K562 (cell line): ENCODE measurements at regions not wholly inside any gene's neighbourhood (a gene's known extent, or its start where the extent isn't known, plus 50 kb on each side); places are given as distances from the start of the nearest gene placed in this dataset.

Experiments used
- ATAC-seq: fragments of 200-7000 bp; cut with Tn5 transposase; 3 replicates; pipeline ENCODE4 v1.9.1; 2020; ENCODE audit warnings: moderate library complexity
- BruUV-seq: library from RNA; stranded (reverse); fragments of 400-500 nt; replicated peaks from 2 replicates; lab custom pipeline; 2021; lab: Mats Ljungman, UMichigan
- CTCF ChIA-PET: fragments of 300-600 bp; formaldehyde crosslinking; extraction: SDS; loops from one replicate; lab custom pipeline; 2021; ENCODE audit warnings: low intra/inter-chr PET ratio; lab: Yijun Ruan, JAX
- POLR2A ChIA-PET: fragments of 300-600, 350-650 bp; sonication (Branson Sonifier 250); formaldehyde crosslinking; extraction: SDS; loops from one replicate; lab custom pipeline; 2021; ENCODE audit warnings: antibody characterized with exemption, inconsistent platforms; lab: Yijun Ruan, JAX
- DNase-seq, 4 experiments: peaks; one replicate each; pipeline versions ENCODE4 v3.0.0 to v3.0.0-alpha.2; 2011 to 2018; ENCODE audit warnings: low spot score in 3 of 4, mixed read lengths in 3 of 4; ENCODE audit errors: extremely low read depth in 1 of 4
- FAIRE-seq: peaks from 2 replicates; lab custom pipeline; 2011; peaks lifted over from hg19 to GRCh38; lab: Jason Lieb, UNC
- H2AFZ ChIP-seq: 2 replicates; pipeline ENCODE4 v1.6.0; 2011; ENCODE audit warnings: low read depth, low read length, control low read depth, inconsistent platforms
- H3K27ac ChIP-seq: fragments of 200-600 bp; 3 replicates; pipeline ENCODE4 v1.8.0; 2011; ENCODE audit warnings: low read depth, mild to moderate bottlenecking, control low read depth, inconsistent platforms, low read length, moderate library complexity, mixed read lengths; ENCODE audit errors: extremely low read depth
- H3K27me3 ChIP-seq, 2 experiments: fragments of 300-600 bp in 1 of 2; 2 replicates in 1 of 2; 3 replicates in 1 of 2; pipeline versions ENCODE4 v1.6.0 to v1.8.0; 2011; ENCODE audit warnings: inconsistent platforms in 2 of 2, low read length in 2 of 2, mild to moderate bottlenecking in 1 of 2, mixed read lengths in 1 of 2, moderate library complexity in 1 of 2; ENCODE audit not compliant: control insufficient read depth in 2 of 2, insufficient read depth in 2 of 2
- H3K36me3 ChIP-seq: fragments of 300-600 bp; 3 replicates; pipeline ENCODE4 v1.8.0; 2011; ENCODE audit warnings: mild to moderate bottlenecking, low read length, inconsistent platforms; ENCODE audit not compliant: control insufficient read depth, insufficient read depth
- H3K4me1 ChIP-seq, 2 experiments: fragments of 200-600 bp in 1 of 2; replicated peaks in 1 of 2; 2 replicates in 1 of 2; 3 replicates in 1 of 2; pipeline versions ENCODE4 v1.5.1 to v1.8.0; 2011; ENCODE audit warnings: inconsistent platforms in 2 of 2, low read length in 2 of 2, mild to moderate bottlenecking in 1 of 2, mixed read lengths in 1 of 2, moderate library complexity in 1 of 2; ENCODE audit not compliant: control insufficient read depth in 2 of 2, insufficient read depth in 2 of 2
- H3K4me2 ChIP-seq: 2 replicates; pipeline ENCODE4 v1.6.1; 2011; ENCODE audit warnings: low read length, control low read depth, inconsistent platforms, mixed read lengths; ENCODE audit not compliant: insufficient read depth
- H3K4me3 ChIP-seq: fragments of 200-600 bp; sonication (generic), shearing (Covaris generic); 2 replicates; pipeline ENCODE4 v1.5.1; 2016; ENCODE audit warnings: control low read depth, inconsistent platforms
- H3K79me2 ChIP-seq: fragments of 200-600 bp; 3 replicates; pipeline ENCODE4 v1.8.0; 2011; ENCODE audit warnings: low read length, inconsistent platforms; ENCODE audit not compliant: control insufficient read depth, insufficient read depth
- H3K9ac ChIP-seq, 2 experiments: 2 replicates each; pipeline versions ENCODE4 v1.6.0 to v1.6.1; 2011; ENCODE audit warnings: low read depth in 2 of 2, low read length in 2 of 2, control low read depth in 1 of 2, inconsistent platforms in 1 of 2, mild to moderate bottlenecking in 1 of 2, mixed read lengths in 1 of 2; ENCODE audit not compliant: insufficient read depth in 1 of 2
- H3K9me1 ChIP-seq: one replicate; pipeline ENCODE4 v1.6.0; 2011; ENCODE audit warnings: inconsistent platforms, mild to moderate bottlenecking, low read length, moderate library complexity; ENCODE audit not compliant: control insufficient read depth, insufficient read depth
- H3K9me3 ChIP-seq: replicated peaks from 2 replicates; pipeline ENCODE4 v1.5.1; 2011; ENCODE audit warnings: low read depth, low read length, inconsistent platforms; ENCODE audit not compliant: control insufficient read depth, insufficient read depth
- H4K20me1 ChIP-seq: replicated peaks from 2 replicates; pipeline ENCODE4 v1.6.1; 2011; ENCODE audit warnings: low read length, inconsistent platforms, mixed read lengths; ENCODE audit not compliant: control insufficient read depth, insufficient read depth
- CBFB ChIP-seq: sonication (generic); formaldehyde crosslinking; IDR thresholded peaks from 2 replicates; pipeline ENCODE4 v1.4.0; 2020; ENCODE audit warnings: mild to moderate bottlenecking, missing genetic modification reagents
- CCAR2 ChIP-seq: fragments of 200-400 bp; formaldehyde crosslinking; IDR thresholded peaks from 2 replicates; pipeline ENCODE4 v1.6.1; 2017; ENCODE audit warnings: mild to moderate bottlenecking, low read depth, low read length
- E2F3 ChIP-seq: fragments of 250-450 bp; sonication (Bioruptor Pico); IDR thresholded peaks from 2 replicates; pipeline ENCODE4 v1.4.0; 2020; ENCODE audit warnings: mild to moderate bottlenecking
- NR2C1 ChIP-seq, 2 experiments: fragments of 450-650 bp; IDR thresholded peaks; 2 replicates each; pipeline ENCODE4 v1.6.1; 2017; ENCODE audit warnings: mild to moderate bottlenecking in 2 of 2, antibody characterized with exemption in 1 of 2, inconsistent platforms in 1 of 2, missing compliant biosample characterization in 1 of 2, missing genetic modification characterization in 1 of 2
- PTTG1 ChIP-seq: fragments of 450-650 bp; IDR thresholded peaks from 2 replicates; pipeline ENCODE4 v1.6.1; 2016; ENCODE audit warnings: low read depth, mild to moderate bottlenecking, missing genetic modification characterization, missing compliant biosample characterization
- WGBS: fragments of 100-300 bp; shearing (Covaris generic); methylation state at CpG from one replicate; pipeline ENCODE4 v1.1.6; 2016; ENCODE audit warnings: low coverage, mixed read lengths; ENCODE audit not compliant: insufficient coverage; ENCODE audit errors: missing lambda C conversion rate; 5-methylcytosine and 5-hydroxymethylcytosine counted together
- in situ Hi-C: fragments of 300-500 bp; cut with MboI; formaldehyde crosslinking; loops from 4 replicates; pipeline ENCODE4 v1.15.0; 2018; ENCODE audit warnings: inconsistent platforms, mixed read lengths
- intact Hi-C: fragments of 100-400 bp; cut with micrococcal nuclease; formaldehyde crosslinking; loops from 2 replicates; pipeline ENCODE4 v1.14.2; 2022
- TF ChIP-seq, protein P1 (sequence below): sonication (generic); formaldehyde crosslinking; IDR thresholded peaks from 2 replicates; pipeline ENCODE4 v1.8.0; 2023; ENCODE audit warnings: mild to moderate bottlenecking, missing genetic modification reagents

DNA sequence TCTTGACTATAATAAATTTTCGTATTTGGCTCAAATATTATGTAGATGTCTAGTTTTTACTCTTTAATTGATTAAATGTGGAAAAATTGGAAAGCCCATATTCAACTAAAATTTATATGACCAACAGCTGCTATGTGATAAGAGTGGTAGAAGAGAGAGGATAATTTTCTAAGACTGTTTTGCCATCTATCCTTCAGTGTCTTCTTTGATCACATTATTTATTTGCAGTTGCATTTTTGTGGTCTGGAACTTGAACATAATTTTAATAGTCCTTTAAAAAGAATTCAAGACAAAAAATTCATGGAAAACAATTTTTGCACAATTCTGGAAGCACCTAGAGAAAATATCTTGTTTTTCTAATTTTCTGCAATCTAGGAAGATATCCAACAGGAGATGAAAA lies 213.3 kb upstream of the THBS1 start:
- Histone ChIP-seq H4K20me1 (no peaks in the 10 kb centered on the region), H3K4me1 (no peaks in the 10 kb centered on the region), H3K27me3 (no peaks in the 10 kb centered on the region), H3K27ac (no peak overlapping the region), H3K9ac (no peak overlapping the region), H3K9me1 (no peaks in the 10 kb centered on the region), H2AFZ (no peak overlapping the region), H3K4me2 (no peak overlapping the region), H3K9me3 (no peaks in the 10 kb centered on the region), H3K36me3 (no peaks in the 10 kb centered on the region), H3K79me2 (no peaks in the 10 kb centered on the region), H3K4me3 (no peak overlapping the region)
- FAIRE-seq (no peak), ATAC-seq (no peak), DNase-seq (no peak)
- CTCF ChIA-PET: no interaction called here
- 0% methylated on average over 1 of the region's 1 CpG for WGBS
- intact Hi-C loops (loop anchor here (5.0 kb wide), 1 partner anchor 50 kb away; no protein-coding TSS in a partner anchor), in situ Hi-C loops (no loop called here)
- POLR2A ChIA-PET: no interaction called here
- BruUV-seq: no TSS peak
- TF ChIP-seq NR2C1 (IDR thresholded peaks at IDR 0.05) (no peak), NR2C1 (tag; IDR thresholded peaks at IDR 0.05) (no peak), E2F3 (no peak), CBFB (CRISPR knock-in tag) (no peak), CCAR2 (no peak), PTTG1 (no peak)
- TF ChIP-seq, protein P1, sequence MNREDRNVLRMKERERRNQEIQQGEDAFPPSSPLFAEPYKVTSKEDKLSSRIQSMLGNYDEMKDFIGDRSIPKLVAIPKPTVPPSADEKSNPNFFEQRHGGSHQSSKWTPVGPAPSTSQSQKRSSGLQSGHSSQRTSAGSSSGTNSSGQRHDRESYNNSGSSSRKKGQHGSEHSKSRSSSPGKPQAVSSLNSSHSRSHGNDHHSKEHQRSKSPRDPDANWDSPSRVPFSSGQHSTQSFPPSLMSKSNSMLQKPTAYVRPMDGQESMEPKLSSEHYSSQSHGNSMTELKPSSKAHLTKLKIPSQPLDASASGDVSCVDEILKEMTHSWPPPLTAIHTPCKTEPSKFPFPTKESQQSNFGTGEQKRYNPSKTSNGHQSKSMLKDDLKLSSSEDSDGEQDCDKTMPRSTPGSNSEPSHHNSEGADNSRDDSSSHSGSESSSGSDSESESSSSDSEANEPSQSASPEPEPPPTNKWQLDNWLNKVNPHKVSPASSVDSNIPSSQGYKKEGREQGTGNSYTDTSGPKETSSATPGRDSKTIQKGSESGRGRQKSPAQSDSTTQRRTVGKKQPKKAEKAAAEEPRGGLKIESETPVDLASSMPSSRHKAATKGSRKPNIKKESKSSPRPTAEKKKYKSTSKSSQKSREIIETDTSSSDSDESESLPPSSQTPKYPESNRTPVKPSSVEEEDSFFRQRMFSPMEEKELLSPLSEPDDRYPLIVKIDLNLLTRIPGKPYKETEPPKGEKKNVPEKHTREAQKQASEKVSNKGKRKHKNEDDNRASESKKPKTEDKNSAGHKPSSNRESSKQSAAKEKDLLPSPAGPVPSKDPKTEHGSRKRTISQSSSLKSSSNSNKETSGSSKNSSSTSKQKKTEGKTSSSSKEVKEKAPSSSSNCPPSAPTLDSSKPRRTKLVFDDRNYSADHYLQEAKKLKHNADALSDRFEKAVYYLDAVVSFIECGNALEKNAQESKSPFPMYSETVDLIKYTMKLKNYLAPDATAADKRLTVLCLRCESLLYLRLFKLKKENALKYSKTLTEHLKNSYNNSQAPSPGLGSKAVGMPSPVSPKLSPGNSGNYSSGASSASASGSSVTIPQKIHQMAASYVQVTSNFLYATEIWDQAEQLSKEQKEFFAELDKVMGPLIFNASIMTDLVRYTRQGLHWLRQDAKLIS (CRISPR knock-in tag): no peak
